ENCODE measurements at regions not wholly inside any gene's neighbourhood (a gene's known extent, or its start where the extent isn't known, plus 50 kb on each side); places are given as distances from the start of the nearest gene placed in this dataset.
"Not testable (repeated sequence)": the region's sequence is repeated elsewhere in the genome, so short reads cannot be mapped to it uniquely, and the experiment has no call there.

DNA sequence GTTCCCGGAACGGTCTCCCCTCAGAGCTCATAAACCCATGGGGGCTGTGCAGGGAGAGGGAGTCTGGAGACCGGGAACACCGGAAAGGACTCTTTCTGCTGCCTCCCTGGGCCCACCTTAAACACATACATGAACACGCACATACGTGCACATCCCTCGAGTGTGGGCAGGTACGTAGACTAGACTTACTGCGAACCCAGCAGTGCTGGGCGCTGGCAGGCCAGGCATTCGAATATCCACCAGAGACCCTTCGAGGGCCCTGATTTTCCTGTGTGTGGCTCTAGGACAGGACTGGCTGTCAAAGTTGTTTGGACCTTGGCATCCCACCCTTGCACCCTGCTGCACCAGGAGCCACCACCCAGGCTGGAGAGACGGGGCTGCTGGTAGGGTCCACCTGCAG lies 102.7 kb downstream of the PLXNA1 start:
- H3K9ac ChIP-seq (ENCODE audit: low read length): no peak overlapping the region
- no peak overlapping the region for H2BK120ac ChIP-seq (ENCODE audit: insufficient read depth, low read length, poor library complexity)
- H3K36me3 ChIP-seq (ENCODE audit: control insufficient read depth in 1 of 2, insufficient read depth in 2 of 2, low read length in 2 of 2): no peaks in the 10 kb centered on the region
- no peak overlapping the region for H3K4ac ChIP-seq (ENCODE audit: low read depth, low read length)
- no peak overlapping the region for H4K8ac ChIP-seq (ENCODE audit: low read depth, low read length)
- peaks cover 2% of the 10 kb centered on the region for H3K9me3 ChIP-seq (ENCODE audit: insufficient read depth, low read depth, low read length)
- no peak overlapping the region for H4K12ac ChIP-seq (ENCODE audit: low read depth, low read length)
- peaks cover 5 to 6% of the 10 kb centered on the region in 2 experiments for H3K4me1 ChIP-seq (ENCODE audit: control insufficient read depth in 1 of 2, insufficient read depth in 2 of 2, low read length in 2 of 2)
- no peak overlapping the region for H3K14ac ChIP-seq (ENCODE audit: low read length)
- H3K79me2 ChIP-seq (ENCODE audit: control insufficient read depth, insufficient read depth, low read length, poor library complexity): no peaks in the 10 kb centered on the region
- no peak overlapping the region for H2BK12ac ChIP-seq (ENCODE audit: low read length)
- no CpG with 5 or more reads among the region's 13 CpGs for WGBS (ENCODE audit: extremely low coverage, insufficient coverage, insufficient read length)
- H3K79me1 ChIP-seq (ENCODE audit: low read length): no peaks in the 10 kb centered on the region
- no peak overlapping the region for H3K18ac ChIP-seq (ENCODE audit: low read length)
- no peaks in the 10 kb centered on the region for H3K27me3 ChIP-seq (ENCODE audit: insufficient read depth, low read length)
- no peak overlapping the region for H4K91ac ChIP-seq (ENCODE audit: low read depth, low read length)
- no peak overlapping the region for H3K27ac ChIP-seq (ENCODE audit: low read depth, low read length)
- no peak for DNase-seq
- H3K4me2 ChIP-seq (ENCODE audit: low read length): no peak overlapping the region
- H3K4me3 ChIP-seq (ENCODE audit: low read depth, low read length): no peak overlapping the region
- H2AK5ac ChIP-seq (ENCODE audit: low read length): no peak overlapping the region
- H2BK5ac ChIP-seq (ENCODE audit: low read depth, low read length, poor library complexity): no peak overlapping the region
- H2AFZ ChIP-seq (ENCODE audit: insufficient read depth, low read length, poor library complexity): no peak overlapping the region
- no peak overlapping the region for H3K23ac ChIP-seq (ENCODE audit: low read length)

DNA sequence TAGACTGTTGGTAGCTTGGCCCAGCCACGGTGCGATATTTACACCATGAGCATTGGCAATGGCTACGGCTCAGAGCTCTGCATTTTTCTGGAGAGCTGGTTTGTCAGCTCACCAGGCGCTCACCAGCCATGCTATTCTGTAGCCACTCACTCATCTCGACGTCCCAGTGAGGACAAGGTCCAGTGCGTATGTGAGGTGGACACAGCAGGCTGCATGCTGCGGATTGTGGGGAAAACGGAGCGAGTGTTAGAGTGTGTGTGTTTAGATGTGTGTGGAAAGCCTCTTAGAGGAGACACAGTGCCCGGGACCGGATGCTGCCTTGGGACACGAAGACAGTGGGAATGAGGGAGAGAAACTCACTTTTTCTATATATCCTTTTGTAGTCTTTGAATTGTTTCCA lies 103.7 kb downstream of the PLXNA1 start:
- not testable (repeated sequence) for H2AFZ ChIP-seq (ENCODE audit: insufficient read depth, low read length, poor library complexity); H3K27ac ChIP-seq (ENCODE audit: low read depth, low read length); H3K9me3 ChIP-seq (ENCODE audit: insufficient read depth, low read depth, low read length); H2BK5ac ChIP-seq (ENCODE audit: low read depth, low read length, poor library complexity); H3K4ac ChIP-seq (ENCODE audit: low read depth, low read length); H3K79me2 ChIP-seq (ENCODE audit: control insufficient read depth, insufficient read depth, low read length, poor library complexity); H3K18ac ChIP-seq (ENCODE audit: low read length); H3K27me3 ChIP-seq (ENCODE audit: insufficient read depth, low read length); H2AK5ac ChIP-seq (ENCODE audit: low read length); H4K91ac ChIP-seq (ENCODE audit: low read depth, low read length); H3K9ac ChIP-seq (ENCODE audit: low read length); H3K14ac ChIP-seq (ENCODE audit: low read length); H3K4me3 ChIP-seq (ENCODE audit: low read depth, low read length); H4K8ac ChIP-seq (ENCODE audit: low read depth, low read length); DNase-seq; H3K4me1 ChIP-seq (ENCODE audit: control insufficient read depth in 1 of 2, insufficient read depth in 2 of 2, low read length in 2 of 2); H3K36me3 ChIP-seq (ENCODE audit: control insufficient read depth in 1 of 2, insufficient read depth in 2 of 2, low read length in 2 of 2); H4K12ac ChIP-seq (ENCODE audit: low read depth, low read length); H2BK120ac ChIP-seq (ENCODE audit: insufficient read depth, low read length, poor library complexity); H3K4me2 ChIP-seq (ENCODE audit: low read length); H3K79me1 ChIP-seq (ENCODE audit: low read length); H3K23ac ChIP-seq (ENCODE audit: low read length); H2BK12ac ChIP-seq (ENCODE audit: low read length)
- WGBS (ENCODE audit: extremely low coverage, insufficient coverage, insufficient read length): no CpG with 5 or more reads among the region's 13 CpGs

GRCh38 chr3:127087441-127087840 lies 104.5 kb downstream of the PLXNA1 start:
- Histone ChIP-seq H3K23ac (ENCODE audit: low read length) (no peak overlapping the region), H2AFZ (ENCODE audit: insufficient read depth, low read length, poor library complexity) (no peak overlapping the region), H2AK5ac (ENCODE audit: low read length) (no peak overlapping the region), H3K4me1 (ENCODE audit: control insufficient read depth in 1 of 2, insufficient read depth in 2 of 2, low read length in 2 of 2) (peaks cover 5 to 6% of the 10 kb centered on the region in 2 experiments), H3K36me3 (ENCODE audit: control insufficient read depth in 1 of 2, insufficient read depth in 2 of 2, low read length in 2 of 2) (no peaks in the 10 kb centered on the region), H3K18ac (ENCODE audit: low read length) (no peak overlapping the region), H3K27ac (ENCODE audit: low read depth, low read length) (no peak overlapping the region), H3K4me2 (ENCODE audit: low read length) (no peak overlapping the region), H3K9ac (ENCODE audit: low read length) (no peak overlapping the region), H3K27me3 (ENCODE audit: insufficient read depth, low read length) (no peaks in the 10 kb centered on the region), H3K4me3 (ENCODE audit: low read depth, low read length) (no peak overlapping the region), H3K79me1 (ENCODE audit: low read length) (no peaks in the 10 kb centered on the region), H3K9me3 (ENCODE audit: insufficient read depth, low read depth, low read length) (no peaks in the 10 kb centered on the region), H3K4ac (ENCODE audit: low read depth, low read length) (no peak overlapping the region), H3K14ac (ENCODE audit: low read length) (no peak overlapping the region), H2BK5ac (ENCODE audit: low read depth, low read length, poor library complexity) (no peak overlapping the region), H2BK12ac (ENCODE audit: low read length) (no peak overlapping the region), H4K12ac (ENCODE audit: low read depth, low read length) (no peak overlapping the region), H2BK120ac (ENCODE audit: insufficient read depth, low read length, poor library complexity) (no peak overlapping the region), H4K8ac (ENCODE audit: low read depth, low read length) (no peak overlapping the region), H4K91ac (ENCODE audit: low read depth, low read length) (no peak overlapping the region), H3K79me2 (ENCODE audit: control insufficient read depth, insufficient read depth, low read length, poor library complexity) (peaks cover 2% of the 10 kb centered on the region)
- no CpG with 5 or more reads among the region's 9 CpGs for WGBS (ENCODE audit: extremely low coverage, insufficient coverage, insufficient read length)
- DNase-seq: no peak

- Histone ChIP-seq H2BK12ac (ENCODE audit: low read length) (no peak overlapping the region), H3K9me3 (ENCODE audit: insufficient read depth, low read depth, low read length) (no peaks in the 10 kb centered on the region), H3K9ac (ENCODE audit: low read length) (no peak overlapping the region), H3K23ac (ENCODE audit: low read length) (no peak overlapping the region), H2BK120ac (ENCODE audit: insufficient read depth, low read length, poor library complexity) (no peak overlapping the region), H3K18ac (ENCODE audit: low read length) (no peak overlapping the region), H3K4ac (ENCODE audit: low read depth, low read length) (no peak overlapping the region), H2AK5ac (ENCODE audit: low read length) (no peak overlapping the region), H3K14ac (ENCODE audit: low read length) (no peak overlapping the region), H3K4me1 (ENCODE audit: control insufficient read depth in 1 of 2, insufficient read depth in 2 of 2, low read length in 2 of 2) (peaks cover 5 to 6% of the 10 kb centered on the region in 2 experiments), H2AFZ (ENCODE audit: insufficient read depth, low read length, poor library complexity) (no peak overlapping the region), H3K36me3 (ENCODE audit: control insufficient read depth in 1 of 2, insufficient read depth in 2 of 2, low read length in 2 of 2) (no peaks in the 10 kb centered on the region), H3K27ac (ENCODE audit: low read depth, low read length) (no peak overlapping the region), H3K79me1 (ENCODE audit: low read length) (no peaks in the 10 kb centered on the region), H4K12ac (ENCODE audit: low read depth, low read length) (no peak overlapping the region), H3K4me3 (ENCODE audit: low read depth, low read length) (no peak overlapping the region), H2BK5ac (ENCODE audit: low read depth, low read length, poor library complexity) (no peak overlapping the region), H4K8ac (ENCODE audit: low read depth, low read length) (no peak overlapping the region), H3K79me2 (ENCODE audit: control insufficient read depth, insufficient read depth, low read length, poor library complexity) (peaks cover 2% of the 10 kb centered on the region), H3K27me3 (ENCODE audit: insufficient read depth, low read length) (no peaks in the 10 kb centered on the region), H3K4me2 (ENCODE audit: low read length) (no peak overlapping the region), H4K91ac (ENCODE audit: low read depth, low read length) (no peak overlapping the region)
- DNase-seq: peak in 1 of 2 donors; percentile 13
- no CpG with 5 or more reads among the region's 20 CpGs for WGBS (ENCODE audit: extremely low coverage, insufficient coverage, insufficient read length)
Measured at GRCh38 chr3:127088511-127089351, 104.2 kb upstream of the PRR23E start.
